ENCODE measurements at regions not wholly inside any gene's neighbourhood (a gene's known extent, or its start where the extent isn't known, plus 50 kb on each side); places are given as distances from the start of the nearest gene placed in this dataset.
"Not testable (repeated sequence)": the region's sequence is repeated elsewhere in the genome, so short reads cannot be mapped to it uniquely, and the experiment has no call there.

DNA sequence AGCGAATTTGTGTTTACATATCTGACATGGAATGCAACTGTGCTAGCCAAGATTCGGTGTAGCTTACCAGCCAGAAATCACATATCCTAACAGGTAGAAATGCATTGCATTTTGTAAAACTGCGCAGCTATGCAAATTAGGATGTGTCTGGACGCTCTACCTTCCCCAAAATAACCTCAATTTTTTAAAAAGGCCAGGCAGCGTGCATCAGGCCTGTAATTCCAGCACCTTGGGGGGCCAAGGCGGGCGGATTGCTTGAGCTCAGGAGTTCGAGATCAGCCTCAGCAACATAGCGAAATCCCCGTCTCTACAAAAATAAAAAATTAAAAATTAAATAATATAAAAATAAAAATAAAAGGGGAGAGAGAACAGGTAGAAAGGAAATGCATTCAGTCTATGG, 305.0 kb downstream of the TYW1 start:
- H3K27ac ChIP-seq = peak overlapping the region; percentile 95 to 98
- H3K36me3 ChIP-seq = peaks cover 0 to 8% of the 10 kb centered on the region in 2 donors
- intact Hi-C loops (cut with DNase I) = no loop called here
- peaks cover 0 to 31% of the 10 kb centered on the region in 2 donors for H3K4me1 ChIP-seq
- TF ChIP-seq CTCF (IDR thresholded peaks at IDR 0.05) = no peak
- ATAC-seq = no peak
- no peaks in the 10 kb centered on the region for H3K9me3 ChIP-seq
- peak in 1 of 4 donors; percentile 2 for DNase-seq
- peak overlapping the region; percentile 65 to 67 for H3K4me3 ChIP-seq
- no peaks in the 10 kb centered on the region for H3K27me3 ChIP-seq

DNA sequence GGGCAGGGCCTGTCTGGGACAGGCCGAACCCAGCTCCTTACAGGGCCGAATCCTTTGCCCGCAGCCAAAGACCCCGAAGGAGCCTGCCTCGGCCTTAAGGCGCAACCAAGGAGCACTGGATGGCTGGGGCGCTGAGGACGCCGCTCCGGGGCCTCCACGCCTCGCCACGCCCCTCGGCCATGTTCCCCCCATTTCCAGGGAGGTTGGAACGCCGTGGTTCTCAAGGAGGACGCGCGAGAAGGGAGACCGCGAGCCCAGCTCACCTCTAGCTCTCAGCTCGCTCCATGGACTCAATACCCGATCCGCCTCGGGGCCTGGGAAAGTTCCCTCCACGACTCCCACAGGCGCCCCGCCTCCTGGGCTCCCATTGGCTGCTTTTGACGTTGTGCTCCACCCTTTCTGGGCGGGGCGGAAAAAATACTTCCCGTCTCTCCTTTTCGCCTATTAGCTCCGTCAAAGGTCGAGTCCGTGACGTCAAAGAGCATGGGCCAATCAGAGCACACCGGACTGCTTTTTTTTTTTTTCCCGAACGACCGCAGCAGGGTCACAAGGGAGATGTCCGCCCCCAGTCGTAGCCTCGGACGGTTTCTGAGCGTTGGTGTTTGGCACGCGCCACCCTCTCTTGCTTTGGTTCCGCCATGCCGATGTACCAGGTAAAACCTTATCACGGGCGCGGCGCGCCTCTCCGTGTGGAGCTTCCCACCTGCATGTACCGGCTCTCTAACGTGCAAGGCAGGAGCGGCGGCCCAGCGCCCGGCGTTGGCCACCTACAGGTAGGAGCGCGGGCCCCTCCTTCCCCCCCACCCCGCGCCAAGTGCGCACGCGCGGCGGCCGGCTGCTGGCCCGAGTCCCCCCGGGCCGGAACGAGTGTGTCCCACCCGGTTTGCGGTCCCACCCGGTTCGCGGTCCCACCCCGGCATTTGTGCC, 305.7 kb downstream of the TYW1 start:
- DNase-seq = peak; percentile 96 to 99 (median 99)
- H3K27me3 ChIP-seq = no peaks in the 10 kb centered on the region
- H3K4me3 ChIP-seq = peak overlapping the region; percentile 65 to 67
- TF ChIP-seq CTCF (IDR thresholded peaks at IDR 0.05) = peak in 1 of 2 donors; percentile 44
- H3K9me3 ChIP-seq = no peaks in the 10 kb centered on the region
- intact Hi-C loops (cut with DNase I) = no loop called here
- peak; percentile 97 for ATAC-seq
- H3K4me1 ChIP-seq = peaks cover 0 to 32% of the 10 kb centered on the region in 2 donors
- peaks cover 0 to 15% of the 10 kb centered on the region in 2 donors for H3K36me3 ChIP-seq
- peak overlapping the region; percentile 95 to 98 for H3K27ac ChIP-seq

GRCh38 chr7:67304846-67305245, 308.2 kb downstream of the TYW1 start:
- intact Hi-C loops (cut with DNase I); DNase-seq; H3K27me3 ChIP-seq; ATAC-seq; H3K27ac ChIP-seq; H3K4me3 ChIP-seq; H3K9me3 ChIP-seq: not testable (repeated sequence)
- H3K36me3 ChIP-seq = peaks cover 0 to 40% of the 10 kb centered on the region in 2 donors
- H3K4me1 ChIP-seq = peaks cover 0 to 32% of the 10 kb centered on the region in 2 donors

- TF ChIP-seq CTCF (IDR thresholded peaks at IDR 0.05) = no peak
- Histone ChIP-seq H3K9me3 (no peaks in the 10 kb centered on the region), H3K36me3 (peaks cover 0 to 55% of the 10 kb centered on the region in 2 donors), H3K27ac (no peak overlapping the region), H3K4me1 (peaks cover 0 to 28% of the 10 kb centered on the region in 2 donors), H3K4me3 (no peak overlapping the region), H3K27me3 (no peaks in the 10 kb centered on the region)
- no peak for ATAC-seq
- no peak for DNase-seq
- intact Hi-C loops (cut with DNase I) = no loop called here
These were observed 309.7 kb downstream of the TYW1 start for GRCh38 chr7:67306331-67306730.

- Histone ChIP-seq H3K27ac (no peak overlapping the region), H3K4me3 (no peak overlapping the region), H3K4me1 (peaks cover 0 to 10% of the 10 kb centered on the region in 2 donors), H3K27me3 (no peaks in the 10 kb centered on the region), H3K36me3 (peaks cover 0 to 91% of the 10 kb centered on the region in 2 donors), H3K9me3 (no peaks in the 10 kb centered on the region)
- intact Hi-C loops (cut with DNase I) = no loop called here
- no peak for TF ChIP-seq CTCF (IDR thresholded peaks at IDR 0.05)
- DNase-seq (no peak), ATAC-seq (no peak)
These were observed 313.3 kb downstream of the TYW1 start for GRCh38 chr7:67309764-67310549.
